Left lobe of liver (tissue), 2 donors: ENCODE measurements at regions not wholly inside any gene's neighbourhood (a gene's known extent, or its start where the extent isn't known, plus 50 kb on each side); places are given as distances from the start of the nearest gene placed in this dataset.

Source experiments
- ATAC-seq: fragments of 200-7000 bp; cut with Tn5 transposase; one replicate; pipeline ENCODE4 v1.9.1; 2020; ENCODE audit warnings: mild to moderate bottlenecking, moderate library complexity
- DNase-seq: peaks from one replicate; pipeline ENCODE4 v3.0.0-alpha.2; 2020; ENCODE audit warnings: low spot score
- donor health status: DM: no; HTN: no; CAD: no; lungs with moderate emphysema.
- donor health status: DM: no; HTN: yes; CAD: no.

DNA sequence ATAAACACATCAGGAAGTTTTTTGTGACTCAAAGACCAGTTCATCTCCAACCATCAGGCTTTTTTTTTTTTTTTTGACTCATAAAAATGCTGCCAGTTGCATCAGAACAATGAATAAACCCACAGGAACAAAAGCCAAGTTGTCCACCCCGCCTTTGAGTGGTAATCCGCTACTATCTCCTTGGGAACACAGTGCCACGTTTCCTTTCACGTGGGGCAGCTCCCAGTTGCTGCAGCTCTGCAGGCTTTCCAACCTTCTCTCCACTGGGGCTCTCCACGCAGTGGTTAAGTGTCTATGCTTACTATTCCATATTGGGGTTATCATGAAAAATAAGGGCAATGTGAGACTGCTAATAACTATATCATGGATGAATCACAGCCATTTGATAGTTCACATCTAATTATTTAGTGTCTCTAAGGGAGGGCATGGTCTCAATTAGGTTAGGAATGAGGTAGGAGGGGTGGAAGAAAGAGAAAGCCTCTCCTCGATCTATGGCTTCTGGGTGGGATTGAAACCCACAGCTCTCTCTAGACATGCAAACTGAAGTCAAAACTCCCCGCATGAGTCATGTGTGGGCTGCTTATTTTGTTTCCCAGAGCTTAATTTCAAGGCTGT is 55.8 kb upstream of the ACTBL2 start:
- DNase-seq: no peak

DNA sequence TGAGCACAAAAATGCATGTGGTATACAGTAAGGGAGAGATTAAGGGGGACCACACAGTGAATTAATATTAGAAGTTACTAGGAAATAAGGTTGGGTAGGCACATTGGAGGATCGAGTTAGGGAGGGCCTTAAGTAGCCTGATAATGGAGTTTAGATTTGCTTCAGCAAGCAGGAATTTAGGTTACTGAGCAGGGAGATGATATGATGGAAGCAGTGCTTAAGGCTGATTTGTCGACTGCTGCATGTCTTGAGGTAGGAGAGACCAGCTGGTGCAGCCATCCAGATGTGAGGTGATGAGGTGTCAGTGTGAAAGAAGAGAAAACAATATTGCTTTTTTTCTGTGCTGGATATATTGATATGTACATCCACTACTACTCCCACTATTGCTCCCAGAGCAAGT is 55.2 kb upstream of the ACTBL2 start:
- DNase-seq (no peak), ATAC-seq (no peak)

More for the DNA sequence above, 55.8 kb upstream of the ACTBL2 start:
- no peak for ATAC-seq

DNA sequence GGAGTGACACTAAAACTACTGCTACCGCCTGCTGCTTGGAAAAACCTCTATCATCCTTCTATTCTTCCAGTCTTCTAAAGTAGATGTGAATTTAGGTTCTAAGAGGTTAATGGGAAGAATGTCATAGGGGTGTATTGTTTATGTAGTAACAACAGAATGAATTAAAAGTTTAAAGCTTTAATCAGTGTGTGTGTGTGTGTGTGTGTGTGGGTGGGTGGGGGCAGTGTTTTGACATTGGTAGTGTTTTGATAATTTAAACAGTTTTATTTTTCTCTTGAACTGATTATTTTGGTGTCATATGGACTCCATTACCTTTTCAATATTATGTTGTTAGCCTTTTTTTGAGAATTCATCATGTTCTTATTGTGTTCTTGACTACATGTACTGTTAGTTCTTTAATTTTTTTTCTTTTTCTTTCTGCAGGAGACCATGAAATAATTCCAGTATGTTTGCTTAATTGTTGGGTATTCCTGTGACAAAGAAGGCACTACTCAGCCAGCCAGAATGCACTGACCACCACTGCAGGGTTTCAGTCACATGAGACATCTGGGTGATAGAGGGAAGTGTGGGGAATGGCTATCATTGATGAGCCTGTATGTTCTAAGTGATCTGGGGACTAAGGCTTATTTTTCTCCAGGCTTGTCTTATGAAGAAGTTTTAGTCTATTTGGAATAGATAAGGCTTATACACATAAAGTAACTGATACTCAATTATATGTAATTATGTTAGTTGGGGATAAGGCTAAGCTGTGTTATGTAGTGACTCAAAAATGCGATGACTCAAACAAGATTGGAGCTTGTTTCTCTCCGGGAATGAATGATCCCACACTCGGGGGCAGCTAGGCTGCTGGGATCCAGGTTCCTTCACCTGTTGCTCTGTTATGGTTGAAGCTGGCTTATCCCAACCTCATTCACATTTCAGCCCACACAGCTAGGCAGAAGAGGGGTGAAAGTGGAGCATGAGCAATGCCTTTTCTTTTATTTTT is 50.2 kb upstream of the ACTBL2 start:
- DNase-seq (no peak), ATAC-seq (no peak)
